ENCODE measurements at regions not wholly inside any gene's neighbourhood (a gene's known extent, or its start where the extent isn't known, plus 50 kb on each side); places are given as distances from the start of the nearest gene placed in this dataset.

GRCh38 chr6:154595538-154595937 is 85.1 kb upstream of the CNKSR3 start:
- Histone ChIP-seq H3K27me3 (ENCODE audit: insufficient read depth, low read length, poor library complexity, severe bottlenecking) (no peaks in the 10 kb centered on the region), H3K9ac (ENCODE audit: low read depth, low read length, poor library complexity, severe bottlenecking) (no peak overlapping the region), H3K4me1 (ENCODE audit: insufficient read depth, low read length, poor library complexity, severe bottlenecking) (no peaks in the 10 kb centered on the region), H3K9me2 (replicated peaks; ENCODE audit: low read depth, low read length) (no peaks in the 10 kb centered on the region), H3K36me3 (ENCODE audit: insufficient read depth, low read length) (no peaks in the 10 kb centered on the region), H2AFZ (ENCODE audit: low read length) (no peak overlapping the region), H3K4me3 (ENCODE audit: low read length, poor library complexity, severe bottlenecking) (no peak overlapping the region), H3K79me2 (ENCODE audit: insufficient read depth, low read length) (no peaks in the 10 kb centered on the region), H3K4me2 (ENCODE audit: low read depth, low read length, poor library complexity, severe bottlenecking) (no peak overlapping the region), H4K20me1 (ENCODE audit: insufficient read depth, low read length, poor library complexity, severe bottlenecking) (no peaks in the 10 kb centered on the region), H3F3A (ENCODE audit: low read depth) (no peaks in the 10 kb centered on the region), H3K9me3 (ENCODE audit: insufficient read depth, low read depth, low read length) (no peaks in the 10 kb centered on the region)
- TF ChIP-seq CTCF (conservative IDR thresholded peaks at IDR 0.05; ENCODE audit: low read length) (no peak), EZH2phosphoT487 (IDR thresholded peaks at IDR 0.05; ENCODE audit: borderline replicate concordance) (no peak)

- no peaks in the 10 kb centered on the region for H4K20me1 ChIP-seq (ENCODE audit: insufficient read depth, low read length, poor library complexity, severe bottlenecking)
- H2AFZ ChIP-seq (ENCODE audit: low read length): no peak overlapping the region
- no peaks in the 10 kb centered on the region for H3K9me2 ChIP-seq (replicated peaks; ENCODE audit: low read depth, low read length)
- H3K27me3 ChIP-seq (ENCODE audit: insufficient read depth, low read length, poor library complexity, severe bottlenecking): no peaks in the 10 kb centered on the region
- no peaks in the 10 kb centered on the region for H3K79me2 ChIP-seq (ENCODE audit: insufficient read depth, low read length)
- H3K4me3 ChIP-seq (ENCODE audit: low read length, poor library complexity, severe bottlenecking): no peak overlapping the region
- H3K4me2 ChIP-seq (ENCODE audit: low read depth, low read length, poor library complexity, severe bottlenecking): no peak overlapping the region
- H3K4me1 ChIP-seq (ENCODE audit: insufficient read depth, low read length, poor library complexity, severe bottlenecking): no peaks in the 10 kb centered on the region
- H3F3A ChIP-seq (ENCODE audit: low read depth): no peaks in the 10 kb centered on the region
- H3K9me3 ChIP-seq (ENCODE audit: insufficient read depth, low read depth, low read length): no peaks in the 10 kb centered on the region
- H3K36me3 ChIP-seq (ENCODE audit: insufficient read depth, low read length): no peaks in the 10 kb centered on the region
- no peak overlapping the region for H3K9ac ChIP-seq (ENCODE audit: low read depth, low read length, poor library complexity, severe bottlenecking)
- TF ChIP-seq EZH2phosphoT487 (IDR thresholded peaks at IDR 0.05; ENCODE audit: borderline replicate concordance) (no peak), CTCF (conservative IDR thresholded peaks at IDR 0.05; ENCODE audit: low read length) (no peak)
Observed at GRCh38 chr6:154596009-154596408, 85.5 kb upstream of the CNKSR3 start.

- Histone ChIP-seq H3K9ac (ENCODE audit: low read depth, low read length, poor library complexity, severe bottlenecking) (no peak overlapping the region), H2AFZ (ENCODE audit: low read length) (no peak overlapping the region), H3K4me1 (ENCODE audit: insufficient read depth, low read length, poor library complexity, severe bottlenecking) (no peaks in the 10 kb centered on the region), H3F3A (ENCODE audit: low read depth) (no peaks in the 10 kb centered on the region), H3K9me3 (ENCODE audit: insufficient read depth, low read depth, low read length) (no peaks in the 10 kb centered on the region), H3K36me3 (ENCODE audit: insufficient read depth, low read length) (no peaks in the 10 kb centered on the region), H4K20me1 (ENCODE audit: insufficient read depth, low read length, poor library complexity, severe bottlenecking) (no peaks in the 10 kb centered on the region), H3K4me3 (ENCODE audit: low read length, poor library complexity, severe bottlenecking) (no peak overlapping the region), H3K9me2 (replicated peaks; ENCODE audit: low read depth, low read length) (no peaks in the 10 kb centered on the region), H3K27me3 (ENCODE audit: insufficient read depth, low read length, poor library complexity, severe bottlenecking) (no peaks in the 10 kb centered on the region), H3K79me2 (ENCODE audit: insufficient read depth, low read length) (no peaks in the 10 kb centered on the region), H3K4me2 (ENCODE audit: low read depth, low read length, poor library complexity, severe bottlenecking) (no peak overlapping the region)
- TF ChIP-seq CTCF (conservative IDR thresholded peaks at IDR 0.05; ENCODE audit: low read length) (no peak), EZH2phosphoT487 (IDR thresholded peaks at IDR 0.05; ENCODE audit: borderline replicate concordance) (no peak)
Observed at GRCh38 chr6:154596701-154597100, 86.2 kb upstream of the CNKSR3 start.
